Stimulated activated CD8-positive, alpha-beta memory T cell treated with anti-CD3 and anti-CD28 coated beads, Interleukin-4, amount 100 ng/mL, for 24 hours (primary cell): ENCODE measurements at regions not wholly inside any gene's neighbourhood (a gene's known extent, or its start where the extent isn't known, plus 50 kb on each side); places are given as distances from the start of the nearest gene placed in this dataset.

Experiments
- DNase-seq: peaks from one replicate; pipeline ENCODE4 v3.0.0-alpha.2; 2020; ENCODE audit warnings: low read depth

GRCh38 chr4:130336585-130337217, 1240.7 kb downstream of the C4orf33 start:
- no peak for DNase-seq

GRCh38 chr4:130338851-130339250, 1242.9 kb downstream of the C4orf33 start:
- no peak for DNase-seq

DNA sequence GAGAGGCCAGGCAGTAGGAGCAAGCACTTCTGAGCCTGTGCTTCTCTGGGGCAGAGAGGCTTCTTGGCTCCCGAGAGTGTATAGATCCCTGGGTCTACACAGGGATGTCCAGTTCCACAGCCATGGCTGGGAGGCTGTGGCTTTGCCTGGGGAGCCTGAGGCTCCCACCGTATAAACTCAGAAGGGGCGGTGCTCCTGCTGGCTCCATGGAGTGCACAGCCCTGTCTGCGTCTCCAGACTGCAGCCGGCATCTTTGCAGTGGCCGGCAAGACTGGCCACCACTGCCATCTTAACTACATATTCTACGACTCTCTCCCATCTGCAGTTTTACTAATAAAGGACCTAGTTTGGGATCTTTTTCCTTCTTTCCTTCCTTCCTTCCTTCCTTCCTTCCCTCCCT, 1253.8 kb downstream of the C4orf33 start:
- DNase-seq: no peak

DNA sequence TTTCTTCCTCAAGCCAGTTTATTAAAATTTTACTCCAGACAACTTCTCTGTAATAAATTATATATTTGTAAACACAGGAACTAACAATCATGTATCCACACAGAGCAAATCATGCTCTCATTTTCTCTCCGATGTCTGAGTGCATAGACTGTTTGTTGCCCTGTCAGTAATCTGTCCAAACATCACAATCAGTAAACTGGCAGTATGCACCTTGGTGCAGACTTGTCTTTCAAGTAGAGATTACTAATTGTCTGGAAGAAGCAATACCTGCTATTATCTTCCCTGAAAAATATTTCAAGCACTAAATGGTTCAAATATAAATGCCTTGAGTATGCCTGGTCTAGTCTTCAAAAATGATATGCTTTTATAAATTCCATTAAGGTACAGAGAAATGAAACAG, 1260.9 kb downstream of the C4orf33 start:
- no peak for DNase-seq

- DNase-seq: no peak
Observed at GRCh38 chr4:130359542-130359941, 1263.6 kb downstream of the C4orf33 start.

DNA sequence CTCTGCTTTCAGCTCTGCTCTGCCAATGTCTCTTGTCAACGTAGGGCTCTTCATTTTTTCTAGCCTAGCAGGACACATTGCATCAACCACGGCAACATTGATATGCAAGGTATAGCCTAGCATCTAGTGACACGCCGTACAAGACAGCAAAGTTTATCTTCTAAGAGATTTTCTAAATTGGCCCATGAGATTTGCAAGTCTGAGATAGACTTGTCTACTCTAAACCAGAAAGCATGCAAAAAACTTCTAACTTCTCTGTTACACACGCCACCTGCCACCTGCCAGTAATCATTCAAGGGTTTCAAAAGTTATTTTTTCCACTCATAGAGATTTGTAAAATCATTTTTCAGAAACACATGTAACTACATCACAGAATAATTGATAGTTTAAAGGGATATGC, 1265.7 kb downstream of the C4orf33 start:
- DNase-seq: no peak

GRCh38 chr4:130368668-130369067, 1272.7 kb downstream of the C4orf33 start:
- no peak for DNase-seq

GRCh38 chr4:130393231-130393630, 1297.3 kb downstream of the C4orf33 start:
- DNase-seq: no peak

- DNase-seq: no peak
Observed at GRCh38 chr4:130393642-130394041, 1297.7 kb downstream of the C4orf33 start.

GRCh38 chr4:130395871-130396270, 1299.9 kb downstream of the C4orf33 start:
- DNase-seq: no peak

- DNase-seq: no peak
Observed at GRCh38 chr4:130403221-130403620, 1307.3 kb downstream of the C4orf33 start.

- DNase-seq: no peak
Observed at GRCh38 chr4:130416228-130416627, 1320.3 kb downstream of the C4orf33 start.

DNA sequence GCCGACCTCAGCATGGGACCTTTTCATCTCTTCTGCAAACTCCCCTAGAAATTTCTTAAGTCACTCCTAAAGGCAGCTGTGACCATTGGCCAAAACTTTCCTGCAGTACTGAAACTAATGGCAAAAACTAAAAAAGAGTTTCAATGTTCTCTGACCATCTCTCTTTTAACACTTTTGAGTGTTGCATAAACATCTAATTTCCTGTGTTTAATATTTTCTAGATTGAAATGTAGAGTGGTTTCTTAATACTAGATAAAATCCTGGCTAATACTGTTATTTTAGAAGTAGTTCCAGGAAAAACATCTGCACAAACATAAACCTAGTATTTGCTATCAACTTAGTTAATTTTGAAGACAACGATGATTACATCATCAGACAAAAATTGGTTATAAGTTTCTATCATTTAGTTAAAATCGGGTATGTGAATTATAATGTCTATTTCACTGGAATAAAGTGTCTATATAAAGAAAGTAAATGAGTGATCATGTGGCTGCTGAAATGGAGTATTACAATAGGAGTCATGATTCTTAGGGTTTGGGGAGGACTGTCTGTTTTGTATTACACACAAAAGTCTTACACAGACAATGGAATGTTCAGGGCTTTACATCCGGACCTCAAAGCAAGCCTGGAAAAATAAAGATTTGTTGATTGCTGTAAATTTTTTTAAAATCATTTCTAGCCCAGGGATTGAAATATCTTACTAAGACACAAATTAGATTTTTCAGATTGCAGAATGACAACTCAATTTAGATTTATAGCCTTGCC, 1323.4 kb downstream of the C4orf33 start:
- no peak for DNase-seq

GRCh38 chr4:130422261-130422660, 1326.3 kb downstream of the C4orf33 start:
- DNase-seq: no peak

DNA sequence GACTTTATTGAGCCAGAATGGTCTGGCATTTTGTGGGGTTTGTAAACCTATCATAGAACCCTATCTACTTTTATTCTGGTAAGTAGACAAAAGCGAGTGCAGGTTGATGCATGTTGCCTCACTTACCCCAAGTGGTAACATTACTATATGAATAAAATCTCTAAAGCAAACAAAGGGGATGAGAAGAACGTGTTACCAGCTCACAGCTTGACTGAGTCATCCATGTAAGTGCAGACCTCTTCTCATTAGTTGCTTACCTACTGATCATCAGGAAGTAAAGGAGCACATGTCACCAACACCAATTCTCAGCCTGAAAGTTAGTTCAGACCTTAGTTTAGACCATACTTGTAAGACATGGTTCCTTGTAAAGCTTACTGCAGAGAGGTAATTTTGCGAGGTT, 1328.3 kb downstream of the C4orf33 start:
- DNase-seq: no peak

DNA sequence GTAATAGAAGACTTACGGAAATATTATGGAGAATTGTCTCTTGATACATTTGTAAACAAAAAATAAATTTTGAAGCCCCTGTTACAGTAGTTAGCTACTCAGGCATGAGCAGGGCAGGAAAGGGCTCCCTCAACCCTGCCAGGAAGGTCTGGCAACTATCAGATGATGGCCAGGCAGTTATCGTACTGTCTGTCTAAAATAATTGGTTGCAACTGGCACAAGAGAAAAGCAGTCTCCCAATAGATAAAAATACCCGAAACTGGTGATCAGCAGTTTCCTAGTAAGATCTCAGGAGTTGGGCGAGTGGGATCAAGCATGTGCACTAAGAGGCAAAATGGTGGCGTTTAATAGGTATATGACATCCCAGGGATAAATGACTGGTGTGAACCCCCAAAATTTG, 1336.3 kb downstream of the C4orf33 start:
- DNase-seq: no peak

GRCh38 chr4:130449741-130450140, 1353.8 kb downstream of the C4orf33 start:
- DNase-seq: no peak

DNA sequence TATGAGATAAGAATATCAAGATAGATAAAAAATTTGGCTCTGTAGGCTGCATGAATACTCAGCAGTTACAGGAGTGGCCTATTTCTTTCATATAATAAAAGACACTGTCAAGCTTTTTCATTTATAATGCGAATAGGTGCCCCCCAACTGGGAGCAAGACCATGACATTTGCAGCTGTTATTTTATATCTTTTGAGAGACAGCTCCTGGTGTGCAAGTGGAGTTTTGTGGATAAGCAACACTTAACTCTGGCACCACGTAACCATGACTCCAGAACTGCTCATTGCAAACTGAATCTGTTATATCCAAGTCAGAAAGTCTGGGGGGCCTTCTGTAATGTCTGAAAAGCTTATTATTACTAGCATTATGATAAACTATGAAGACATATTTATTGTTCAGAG, 1372.4 kb downstream of the C4orf33 start:
- DNase-seq: no peak

DNA sequence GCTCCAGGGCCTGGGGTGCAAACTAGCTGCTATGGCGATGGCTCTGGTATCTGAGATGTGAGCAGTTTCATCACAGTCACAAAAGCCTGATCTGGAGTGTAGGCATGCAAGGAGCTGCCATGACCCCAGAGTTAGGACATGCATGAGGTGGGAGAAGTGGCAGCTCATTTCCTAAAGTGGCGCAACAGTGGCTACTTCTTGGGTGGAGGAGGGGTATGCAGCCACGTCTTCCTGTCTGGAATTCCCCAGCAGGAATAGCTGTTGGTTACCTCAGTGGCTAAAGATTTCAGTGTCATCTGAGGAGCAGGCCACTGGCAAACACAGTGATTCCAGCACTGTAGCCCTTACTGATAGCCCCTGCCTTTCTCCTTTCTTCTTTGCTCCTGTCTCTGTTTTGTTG, 1382.5 kb downstream of the C4orf33 start:
- no peak for DNase-seq

- DNase-seq: no peak
Observed at GRCh38 chr4:130479020-130479419, 1383.1 kb downstream of the C4orf33 start.

- no peak for DNase-seq
Observed at GRCh38 chr4:130479674-130480073, 1383.7 kb downstream of the C4orf33 start.

- DNase-seq: no peak
Observed at GRCh38 chr4:130484826-130485225, 1388.9 kb downstream of the C4orf33 start.

- no peak for DNase-seq
Observed at GRCh38 chr4:130485371-130485770, 1389.4 kb downstream of the C4orf33 start.

GRCh38 chr4:130486186-130486585, 1390.2 kb downstream of the C4orf33 start:
- DNase-seq: no peak
